PC-9 (cell line): ENCODE measurements at regions not wholly inside any gene's neighbourhood (a gene's known extent, or its start where the extent isn't known, plus 50 kb on each side); places are given as distances from the start of the nearest gene placed in this dataset.

Experiments
- BruUV-seq: library from RNA; stranded (reverse); fragments of 400-500 nt; replicated peaks from 2 replicates; lab custom pipeline; 2021; lab: Mats Ljungman, UMichigan
- CTCF ChIA-PET: fragments of 300-600 bp; sonication (Branson Sonifier 250); formaldehyde crosslinking; loops from one replicate; lab custom pipeline; 2022; ENCODE audit warnings: antibody characterized with exemption; lab: Charles Lee
- POLR2A ChIA-PET: fragments of 300-600 bp; sonication (Branson Sonifier 250); formaldehyde crosslinking; loops from one replicate; lab custom pipeline; 2022; ENCODE audit warnings: antibody characterized with exemption; ENCODE audit not compliant: unreplicated experiment; lab: Charles Lee
- DNase-seq, 2 experiments: peaks; one replicate each; pipeline versions ENCODE4 v3.0.0 to v3.0.0-alpha.2; 2015 to 2022; ENCODE audit warnings: mixed read lengths in 1 of 2
- H2AFZ ChIP-seq: fragments of 200-600 bp; sonication (generic); 2 replicates; pipeline ENCODE4 v1.8.1; 2017; ENCODE audit warnings: antibody characterized with exemption
- H3F3A ChIP-seq: fragments of 200-600 bp; sonication (generic); 2 replicates; pipeline ENCODE4 v1.8.1; 2017; ENCODE audit warnings: antibody characterized with exemption, mild to moderate bottlenecking, low read depth; ENCODE audit not compliant: insufficient read depth
- H3K27ac ChIP-seq: fragments of 200-600 bp; sonication (generic); 2 replicates; pipeline ENCODE4 v1.6.1; 2016; ENCODE audit warnings: mixed run types
- H3K27me3 ChIP-seq: fragments of 200-600 bp; sonication (generic); 2 replicates; pipeline ENCODE4 v1.6.1; 2016; ENCODE audit warnings: low read depth, mixed run types; ENCODE audit not compliant: insufficient read depth
- H3K36me3 ChIP-seq: fragments of 200-600 bp; sonication (generic); 2 replicates; pipeline ENCODE4 v1.6.1; 2016; ENCODE audit warnings: low read depth, mixed run types
- H3K4me1 ChIP-seq: fragments of 200-600 bp; sonication (generic); replicated peaks from 2 replicates; pipeline ENCODE4 v1.6.1; 2016; ENCODE audit warnings: mixed run types; ENCODE audit not compliant: insufficient read depth
- H3K4me2 ChIP-seq: fragments of 200-600 bp; sonication (generic); 2 replicates; pipeline ENCODE4 v1.6.1; 2017; ENCODE audit warnings: mixed run types
- H3K4me3 ChIP-seq: fragments of 200-600 bp; sonication (generic); 2 replicates; pipeline ENCODE4 v1.6.1; 2016; ENCODE audit warnings: mixed run types
- H3K79me2 ChIP-seq: fragments of 200-600 bp; sonication (generic); 2 replicates; pipeline ENCODE4 v1.6.1; 2017; ENCODE audit warnings: low read depth, mixed run types
- H3K9me2 ChIP-seq: fragments of 200-600 bp; sonication (generic); 2 replicates; pipeline ENCODE4 v1.8.1; 2017; ENCODE audit warnings: mild to moderate bottlenecking; ENCODE audit not compliant: insufficient read depth
- H3K9me3 ChIP-seq: fragments of 200-600 bp; sonication (generic); 2 replicates; pipeline ENCODE4 v1.8.1; 2016; ENCODE audit warnings: low read depth; ENCODE audit not compliant: insufficient read depth
- H4K20me1 ChIP-seq: fragments of 200-600 bp; sonication (generic); 2 replicates; pipeline ENCODE4 v1.8.1; 2017; ENCODE audit not compliant: insufficient read depth
- EZH2 ChIP-seq: fragments of 200-600 bp; sonication (generic); IDR thresholded peaks from 2 replicates; pipeline ENCODE4 v1.8.0; 2017; ENCODE audit warnings: antibody characterized with exemption, low read depth
- intact Hi-C: fragments of 100-400 bp; cut with micrococcal nuclease; formaldehyde crosslinking; loops from one replicate; pipeline ENCODE4 v1.10.0; 2022; ENCODE audit not compliant: unreplicated experiment
- TF ChIP-seq, protein P1 (sequence below): fragments of 200-600 bp; sonication (generic); conservative IDR thresholded peaks from 2 replicates; pipeline ENCODE4 v1.6.1; 2017; ENCODE audit warnings: mixed run types, antibody characterized with exemption, mild to moderate bottlenecking, moderate library complexity

DNA sequence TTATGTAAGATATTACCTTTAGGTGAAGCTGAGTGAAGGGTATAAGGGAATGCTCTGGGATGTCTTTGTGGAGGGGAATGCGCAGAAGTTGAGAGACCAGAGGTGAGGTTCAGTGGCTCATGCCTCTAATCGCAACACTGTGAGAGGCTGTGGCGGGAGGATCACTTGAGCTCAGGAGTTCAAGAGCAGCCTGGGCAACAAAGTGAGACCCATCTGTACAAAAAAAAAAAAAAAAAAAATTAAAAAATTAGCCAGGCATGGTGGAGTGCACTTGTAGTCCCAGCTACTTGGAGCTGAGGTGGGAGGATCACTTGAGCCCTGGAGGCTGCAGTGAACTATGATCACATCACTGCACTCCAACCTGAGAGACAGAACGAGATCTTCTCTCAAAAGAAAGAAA is 57.3 kb upstream of the SP3 start:
- H3K27me3 ChIP-seq: no peaks in the 10 kb centered on the region
- no peak overlapping the region for H2AFZ ChIP-seq
- no peak overlapping the region for H3K27ac ChIP-seq
- no peaks in the 10 kb centered on the region for H3K9me2 ChIP-seq
- no peaks in the 10 kb centered on the region for H3K79me2 ChIP-seq
- peaks cover 4% of the 10 kb centered on the region; the same call in 1 of the 2 replicates for H3K9me3 ChIP-seq
- no TSS peak for BruUV-seq
- ChIA-PET POLR2A (interaction anchor here (0.6 kb wide), 1 partner anchor 226 kb away, joined by 4 read pairs; no protein-coding TSS in a partner anchor), CTCF (interaction anchor here (0.8 kb wide), 1 partner anchor 14 kb away, joined by 3 read pairs; no protein-coding TSS in a partner anchor)
- no peaks in the 10 kb centered on the region for H3F3A ChIP-seq
- no peak overlapping the region for H3K4me2 ChIP-seq
- no peaks in the 10 kb centered on the region for H4K20me1 ChIP-seq
- no peak overlapping the region for H3K4me3 ChIP-seq
- intact Hi-C loops: no loop called here
- 0 out of 2 replicates have a peak, but pooled peaks cover 5% of the 10 kb centered on the region for H3K4me1 ChIP-seq
- TF ChIP-seq EZH2: no peak
- TF ChIP-seq, protein P1, sequence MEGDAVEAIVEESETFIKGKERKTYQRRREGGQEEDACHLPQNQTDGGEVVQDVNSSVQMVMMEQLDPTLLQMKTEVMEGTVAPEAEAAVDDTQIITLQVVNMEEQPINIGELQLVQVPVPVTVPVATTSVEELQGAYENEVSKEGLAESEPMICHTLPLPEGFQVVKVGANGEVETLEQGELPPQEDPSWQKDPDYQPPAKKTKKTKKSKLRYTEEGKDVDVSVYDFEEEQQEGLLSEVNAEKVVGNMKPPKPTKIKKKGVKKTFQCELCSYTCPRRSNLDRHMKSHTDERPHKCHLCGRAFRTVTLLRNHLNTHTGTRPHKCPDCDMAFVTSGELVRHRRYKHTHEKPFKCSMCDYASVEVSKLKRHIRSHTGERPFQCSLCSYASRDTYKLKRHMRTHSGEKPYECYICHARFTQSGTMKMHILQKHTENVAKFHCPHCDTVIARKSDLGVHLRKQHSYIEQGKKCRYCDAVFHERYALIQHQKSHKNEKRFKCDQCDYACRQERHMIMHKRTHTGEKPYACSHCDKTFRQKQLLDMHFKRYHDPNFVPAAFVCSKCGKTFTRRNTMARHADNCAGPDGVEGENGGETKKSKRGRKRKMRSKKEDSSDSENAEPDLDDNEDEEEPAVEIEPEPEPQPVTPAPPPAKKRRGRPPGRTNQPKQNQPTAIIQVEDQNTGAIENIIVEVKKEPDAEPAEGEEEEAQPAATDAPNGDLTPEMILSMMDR: no peak
- no peaks in the 10 kb centered on the region for H3K36me3 ChIP-seq
- DNase-seq: no peak

DNA sequence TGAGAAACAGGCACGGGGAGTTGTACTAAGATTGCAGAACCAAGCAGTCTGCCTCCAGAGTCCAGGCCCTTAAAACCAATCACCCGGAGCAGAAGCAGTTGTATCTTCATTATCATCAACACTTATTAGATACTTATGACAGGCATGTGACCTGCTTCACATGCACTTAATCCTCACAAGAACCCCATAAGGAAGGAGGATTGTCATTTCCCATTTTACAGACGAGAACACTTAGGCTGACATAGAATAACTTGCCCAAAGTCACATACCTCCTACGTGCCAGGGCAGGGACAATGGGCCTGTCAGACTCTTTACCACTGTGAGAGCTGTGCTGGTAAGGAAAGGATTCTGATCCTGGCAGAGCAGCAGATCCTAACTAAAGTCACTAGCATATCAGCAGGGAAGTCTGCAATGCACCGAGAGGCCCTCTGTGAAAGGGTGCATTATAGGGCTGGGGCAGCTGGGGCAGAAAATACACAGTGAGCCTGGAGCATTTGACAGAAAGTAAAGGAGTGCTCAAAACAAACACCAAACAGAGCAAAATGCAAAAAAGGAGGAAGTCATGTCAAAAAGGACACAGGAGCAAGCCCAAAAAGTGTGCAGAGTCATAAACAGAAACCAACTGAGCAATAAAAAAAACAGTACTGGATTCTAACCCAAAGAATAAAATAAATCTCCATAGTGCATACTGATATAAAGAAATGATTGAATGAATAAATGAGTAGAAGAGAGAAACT is 55.9 kb upstream of the SP3 start:
- Histone ChIP-seq H3K9me3 (peaks cover 4% of the 10 kb centered on the region; the same call in 1 of the 2 replicates), H3K4me1 (no peaks in the 10 kb centered on the region), H3K27ac (no peak overlapping the region), H3K4me2 (no peak overlapping the region), H3K4me3 (no peak overlapping the region), H3K79me2 (no peaks in the 10 kb centered on the region), H3K9me2 (no peaks in the 10 kb centered on the region), H2AFZ (no peak overlapping the region), H4K20me1 (no peaks in the 10 kb centered on the region), H3K27me3 (no peaks in the 10 kb centered on the region), H3K36me3 (no peaks in the 10 kb centered on the region), H3F3A (no peaks in the 10 kb centered on the region)
- DNase-seq: no peak
- POLR2A ChIA-PET: no interaction called here
- intact Hi-C loops: no loop called here
- TF ChIP-seq, protein P1: no peak
- no peak for TF ChIP-seq EZH2
- CTCF ChIA-PET: no interaction called here
- no TSS peak for BruUV-seq

DNA sequence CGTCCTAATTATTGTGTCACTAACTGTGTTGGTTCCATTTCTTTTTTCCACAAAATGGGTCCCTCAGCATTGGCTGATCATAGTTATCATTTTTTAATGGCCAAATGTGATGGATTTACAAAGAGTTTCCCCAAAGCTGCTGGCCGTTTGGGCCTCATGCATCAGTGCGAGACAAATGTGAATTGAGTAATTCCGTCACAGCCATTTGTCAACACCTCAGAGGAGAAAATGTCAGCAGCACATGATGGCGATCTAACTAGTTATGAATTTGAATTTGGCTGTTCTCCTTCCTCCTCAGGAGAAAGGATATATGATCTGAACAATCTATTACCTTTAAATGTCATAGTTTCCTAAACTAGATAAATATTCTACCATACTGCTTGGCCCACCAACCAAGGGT is 54.9 kb upstream of the SP3 start:
- Histone ChIP-seq H3K36me3 (no peaks in the 10 kb centered on the region), H2AFZ (no peak overlapping the region), H3K9me2 (no peaks in the 10 kb centered on the region), H3K27me3 (no peaks in the 10 kb centered on the region), H4K20me1 (no peaks in the 10 kb centered on the region), H3K79me2 (no peaks in the 10 kb centered on the region), H3K4me2 (no peak overlapping the region), H3K4me3 (no peak overlapping the region), H3F3A (no peaks in the 10 kb centered on the region), H3K9me3 (peaks cover 4% of the 10 kb centered on the region; the same call in 1 of the 2 replicates), H3K27ac (no peak overlapping the region), H3K4me1 (no peaks in the 10 kb centered on the region)
- intact Hi-C loops: no loop called here
- TF ChIP-seq, protein P1: no peak
- TF ChIP-seq EZH2: no peak
- ChIA-PET POLR2A (no interaction called here), CTCF (no interaction called here)
- DNase-seq: no peak
- BruUV-seq: no TSS peak
